RWPE2 (cell line): ENCODE measurements at regions not wholly inside any gene's neighbourhood (a gene's known extent, or its start where the extent isn't known, plus 50 kb on each side); places are given as distances from the start of the nearest gene placed in this dataset.

Experiments
- ATAC-seq: fragments of 200-7000 bp; cut with Tn5 transposase; 3 replicates; pipeline ENCODE4 v1.9.1; 2021; ENCODE audit warnings: low read depth
- DNase-seq: peaks from one replicate; pipeline ENCODE4 v3.0.0-alpha.2; 2020; ENCODE audit warnings: low spot score
- H3K27ac ChIP-seq: fragments of 450-650 bp; 2 replicates; pipeline ENCODE4 v1.5.1; 2017; ENCODE audit warnings: mild to moderate bottlenecking; ENCODE audit not compliant: poor library complexity, severe bottlenecking
- H3K27me3 ChIP-seq: fragments of 250-450 bp; sonication (Bioruptor Pico); 2 replicates; pipeline ENCODE4 v1.5.1; 2021; ENCODE audit warnings: mild to moderate bottlenecking, moderate library complexity; ENCODE audit not compliant: insufficient read depth, poor library complexity, severe bottlenecking
- H3K36me3 ChIP-seq: fragments of 250-450 bp; sonication (Bioruptor Pico); 2 replicates; pipeline ENCODE4 v1.5.1; 2020; ENCODE audit warnings: low read depth, mild to moderate bottlenecking, moderate library complexity
- H3K4me1 ChIP-seq: fragments of 250-450 bp; sonication (Bioruptor Pico); 2 replicates; pipeline ENCODE4 v1.5.1; 2021; ENCODE audit warnings: mild to moderate bottlenecking, moderate library complexity; ENCODE audit not compliant: insufficient read depth, poor library complexity, severe bottlenecking
- H3K4me3 ChIP-seq: fragments of 250-450 bp; sonication (Bioruptor Pico); 2 replicates; pipeline ENCODE4 v1.5.1; 2021; ENCODE audit warnings: mild to moderate bottlenecking, moderate library complexity; ENCODE audit not compliant: severe bottlenecking
- H3K9me3 ChIP-seq: fragments of 250-450 bp; sonication (Bioruptor Pico); 2 replicates; pipeline ENCODE4 v1.5.1; 2021; ENCODE audit warnings: mild to moderate bottlenecking, moderate library complexity; ENCODE audit not compliant: severe bottlenecking
- CTCF ChIP-seq: fragments of 450-650 bp; IDR thresholded peaks from one replicate; pipeline ENCODE4 v1.5.1; 2017; ENCODE audit warnings: mild to moderate bottlenecking, moderate library complexity; ENCODE audit not compliant: poor library complexity, severe bottlenecking

GRCh38 chr12:90076851-90077319 lies 368.2 kb upstream of the ATP2B1 start:
- no peaks in the 10 kb centered on the region for H3K4me1 ChIP-seq
- H3K4me3 ChIP-seq, result no peak overlapping the region
- no peaks in the 10 kb centered on the region for H3K36me3 ChIP-seq
- no peaks in the 10 kb centered on the region for H3K27me3 ChIP-seq
- ATAC-seq (no peak), DNase-seq (no peak)
- no peaks in the 10 kb centered on the region for H3K9me3 ChIP-seq
- no peak for TF ChIP-seq CTCF
- no peak overlapping the region for H3K27ac ChIP-seq

GRCh38 chr12:90075685-90076084 lies 367.0 kb upstream of the ATP2B1 start:
- TF ChIP-seq CTCF, result no peak
- Histone ChIP-seq H3K4me1 (no peaks in the 10 kb centered on the region), H3K27me3 (no peaks in the 10 kb centered on the region), H3K9me3 (no peaks in the 10 kb centered on the region), H3K36me3 (no peaks in the 10 kb centered on the region), H3K4me3 (no peak overlapping the region), H3K27ac (no peak overlapping the region)
- no peak for ATAC-seq
- DNase-seq, result no peak

GRCh38 chr12:90074086-90074485 lies 365.4 kb upstream of the ATP2B1 start:
- Histone ChIP-seq H3K4me3 (no peak overlapping the region), H3K27me3 (no peaks in the 10 kb centered on the region), H3K9me3 (no peaks in the 10 kb centered on the region), H3K36me3 (no peaks in the 10 kb centered on the region), H3K4me1 (no peaks in the 10 kb centered on the region), H3K27ac (no peak overlapping the region)
- no peak for DNase-seq
- no peak for TF ChIP-seq CTCF
- no peak for ATAC-seq

GRCh38 chr12:90071996-90072395 lies 363.4 kb upstream of the ATP2B1 start:
- Histone ChIP-seq H3K9me3 (no peaks in the 10 kb centered on the region), H3K4me1 (no peaks in the 10 kb centered on the region), H3K4me3 (no peak overlapping the region), H3K27ac (no peak overlapping the region), H3K36me3 (no peaks in the 10 kb centered on the region), H3K27me3 (no peaks in the 10 kb centered on the region)
- no peak for TF ChIP-seq CTCF
- ATAC-seq (no peak), DNase-seq (no peak)

- ATAC-seq (no peak), DNase-seq (no peak)
- H3K27me3 ChIP-seq, result no peaks in the 10 kb centered on the region
- H3K36me3 ChIP-seq, result no peaks in the 10 kb centered on the region
- peaks cover 6% of the 10 kb centered on the region for H3K4me1 ChIP-seq
- no peaks in the 10 kb centered on the region for H3K9me3 ChIP-seq
- no peak overlapping the region for H3K27ac ChIP-seq
- H3K4me3 ChIP-seq, result no peak overlapping the region
- TF ChIP-seq CTCF, result no peak
These were observed 361.1 kb upstream of the ATP2B1 start for GRCh38 chr12:90069711-90070110.
